ENCODE measurements at regions not wholly inside any gene's neighbourhood (a gene's known extent, or its start where the extent isn't known, plus 50 kb on each side); places are given as distances from the start of the nearest gene placed in this dataset.

- TF ChIP-seq CTCF (optimal IDR thresholded peaks at IDR 0.05 in 1 of 3, IDR thresholded peaks at IDR 0.05 in 1 of 3, conservative IDR thresholded peaks at IDR 0.05 in 1 of 3; ENCODE audit: extremely low read depth in 1 of 3, insufficient read depth in 2 of 3, low read length in 3 of 3) (no peak), EZH2 (IDR thresholded peaks at IDR 0.05; ENCODE audit: low read length) (no peak)
Observed at GRCh38 chr7:131931370-131931769, 374.9 kb upstream of the PODXL start.
